Fibroblast of skin of scalp (primary cell): ENCODE measurements at regions not wholly inside any gene's neighbourhood (a gene's known extent, or its start where the extent isn't known, plus 50 kb on each side); places are given as distances from the start of the nearest gene placed in this dataset.

Source experiments
- DNase-seq: peaks from one replicate; pipeline ENCODE4 v3.0.0-alpha.2; 2013

DNA sequence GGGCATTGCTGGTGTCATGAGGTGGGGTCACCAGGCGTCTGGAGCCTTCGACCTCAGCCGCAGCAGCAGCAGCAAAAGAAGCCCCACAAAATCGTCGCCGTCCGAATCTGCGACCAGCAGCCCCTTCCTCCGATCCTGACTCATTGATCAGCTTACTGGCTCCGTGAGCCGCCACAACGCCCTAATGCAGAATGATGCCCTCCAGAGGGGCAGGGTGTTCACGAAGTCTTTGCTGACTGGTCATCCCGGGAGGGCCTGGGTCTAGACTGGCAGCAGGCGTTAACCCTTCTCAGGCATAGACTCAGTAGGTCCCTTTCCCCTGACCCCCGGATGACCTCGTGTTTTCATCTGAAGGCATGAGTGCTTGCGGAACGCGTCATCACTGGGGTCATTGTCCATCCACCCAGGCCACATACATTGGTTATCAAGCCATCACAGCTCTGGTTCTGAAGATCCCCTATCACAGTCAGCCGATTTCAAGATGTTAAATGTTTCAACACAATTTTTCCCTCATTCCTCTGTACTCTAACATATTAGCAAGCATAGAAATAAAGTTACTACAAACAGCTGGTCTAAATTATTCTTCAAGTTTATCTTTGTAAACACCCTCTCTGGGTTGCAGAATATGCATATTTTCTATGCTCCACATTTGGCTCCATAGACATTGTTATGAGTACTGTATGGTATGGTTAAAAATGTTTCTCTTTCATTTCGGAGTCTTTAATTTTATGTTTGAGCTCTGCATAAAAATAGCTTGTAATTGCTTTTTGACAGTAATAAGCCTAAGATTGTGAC lies 83.3 kb upstream of the SALL3 start:
- DNase-seq, result no peak

GRCh38 chr18:78898066-78898465 lies 81.6 kb upstream of the SALL3 start:
- no peak for DNase-seq

GRCh38 chr18:78898635-78899034 lies 81.0 kb upstream of the SALL3 start:
- DNase-seq, result no peak

GRCh38 chr18:78899241-78899640 lies 80.4 kb upstream of the SALL3 start:
- DNase-seq, result no peak

GRCh38 chr18:78900938-78901909 lies 78.4 kb upstream of the SALL3 start:
- DNase-seq, result no peak

- DNase-seq, result no peak
Measured at GRCh38 chr18:78901923-78902794, 77.5 kb upstream of the SALL3 start.

GRCh38 chr18:78902795-78903435 lies 76.7 kb upstream of the SALL3 start:
- DNase-seq, result no peak

DNA sequence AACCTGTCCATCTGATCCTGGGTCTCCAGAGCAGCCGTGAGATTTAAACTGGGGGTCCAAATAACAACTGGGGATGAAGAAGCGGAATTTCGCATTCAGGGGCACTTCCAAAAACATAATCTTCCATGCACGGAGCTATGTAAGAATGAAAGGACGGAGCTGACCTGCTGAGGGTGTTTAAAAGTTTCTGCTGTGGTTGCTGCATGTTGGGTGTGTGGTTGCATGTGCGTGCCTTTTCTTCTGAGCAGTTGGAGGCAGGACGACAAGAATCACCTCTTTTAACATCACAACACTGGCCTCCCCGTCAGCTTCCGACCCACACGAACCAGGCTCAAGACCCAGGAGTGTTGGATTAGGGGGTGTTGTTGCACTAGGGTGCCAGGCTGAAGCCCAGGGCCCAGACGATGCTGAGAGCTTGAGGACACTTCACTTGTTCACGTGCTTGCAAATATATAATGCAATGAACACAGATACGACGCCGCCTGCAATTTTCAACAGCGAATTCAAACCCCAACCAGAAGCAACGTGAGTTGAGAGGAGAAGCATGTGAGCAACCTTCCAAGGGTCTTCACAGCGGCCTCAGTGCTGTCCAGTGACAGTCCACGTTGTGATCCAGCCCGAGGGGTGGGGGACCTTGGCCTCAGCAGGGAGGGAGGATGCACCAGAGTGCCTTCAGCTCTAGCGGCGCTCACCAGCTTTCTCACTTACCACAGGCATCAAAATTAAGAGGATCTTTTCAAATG lies 76.0 kb upstream of the SALL3 start:
- no peak for DNase-seq

GRCh38 chr18:78904179-78904531 lies 75.5 kb upstream of the SALL3 start:
- DNase-seq, result no peak

DNA sequence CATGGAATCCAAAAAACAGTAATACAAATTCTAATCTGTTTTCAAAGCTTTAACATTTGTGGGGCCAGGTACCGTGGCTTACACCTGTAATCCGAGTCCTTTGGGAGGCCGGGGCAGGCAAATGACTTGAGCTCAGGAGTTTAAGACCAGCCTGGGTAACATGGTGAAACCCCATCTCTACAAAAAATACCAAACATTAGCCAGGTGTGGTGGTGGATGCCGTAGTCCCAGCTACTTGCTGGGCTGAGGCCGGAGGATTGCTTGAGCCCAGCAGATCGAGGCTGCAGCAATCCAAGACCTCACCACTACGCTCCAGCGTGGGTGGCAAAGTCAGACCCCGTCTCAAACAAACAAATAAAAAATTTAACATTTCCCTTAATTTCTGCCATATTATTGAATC lies 74.3 kb upstream of the SALL3 start:
- DNase-seq, result no peak

DNA sequence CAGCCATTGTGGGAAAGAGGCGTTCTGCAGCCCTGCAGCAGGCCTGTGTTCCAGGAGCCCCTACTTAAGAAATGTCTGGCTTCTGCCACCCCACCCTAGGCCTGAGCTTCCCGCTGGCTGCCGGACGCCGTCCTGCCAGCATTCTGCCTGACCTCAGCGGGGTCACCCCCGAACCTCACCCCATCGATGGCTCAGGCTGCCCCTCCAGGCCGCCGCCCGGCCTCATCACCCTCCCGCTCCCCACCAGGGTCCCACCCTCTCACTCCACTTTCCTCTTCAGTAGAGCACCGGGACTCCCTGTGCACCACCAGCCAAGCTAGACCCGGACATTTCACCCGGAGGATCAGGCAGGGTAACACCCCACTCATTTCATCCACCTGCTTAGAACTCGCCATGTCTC lies 73.6 kb upstream of the SALL3 start:
- no peak for DNase-seq

GRCh38 chr18:78908462-78909260 lies 71.0 kb upstream of the SALL3 start:
- DNase-seq, result no peak

DNA sequence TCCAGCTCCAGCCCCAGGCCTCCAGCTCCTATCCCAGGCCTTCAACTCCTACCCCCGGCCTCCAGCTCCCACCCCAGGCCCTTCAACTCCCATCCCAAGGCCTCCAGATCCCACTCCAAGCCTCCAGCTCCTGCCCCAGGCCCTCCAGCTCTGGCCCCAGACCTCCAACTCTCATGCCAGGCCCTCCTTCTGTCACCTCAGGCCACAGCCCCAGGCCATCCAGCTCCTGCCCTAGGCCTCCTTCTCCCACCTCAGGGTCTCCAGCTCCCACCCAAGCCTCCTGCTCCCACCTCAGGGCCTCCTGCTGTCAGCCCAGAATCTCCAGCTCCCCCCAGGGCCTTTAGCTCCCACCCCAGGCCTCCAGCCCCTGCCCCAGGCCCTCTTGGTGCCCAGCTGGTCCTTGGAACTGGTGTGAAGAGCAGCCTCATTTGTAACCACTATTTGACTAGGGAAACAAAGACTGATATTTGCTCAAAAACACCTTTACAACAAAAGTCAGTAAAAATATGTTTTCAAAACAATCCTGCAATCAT lies 67.8 kb upstream of the SALL3 start:
- DNase-seq, result no peak

DNA sequence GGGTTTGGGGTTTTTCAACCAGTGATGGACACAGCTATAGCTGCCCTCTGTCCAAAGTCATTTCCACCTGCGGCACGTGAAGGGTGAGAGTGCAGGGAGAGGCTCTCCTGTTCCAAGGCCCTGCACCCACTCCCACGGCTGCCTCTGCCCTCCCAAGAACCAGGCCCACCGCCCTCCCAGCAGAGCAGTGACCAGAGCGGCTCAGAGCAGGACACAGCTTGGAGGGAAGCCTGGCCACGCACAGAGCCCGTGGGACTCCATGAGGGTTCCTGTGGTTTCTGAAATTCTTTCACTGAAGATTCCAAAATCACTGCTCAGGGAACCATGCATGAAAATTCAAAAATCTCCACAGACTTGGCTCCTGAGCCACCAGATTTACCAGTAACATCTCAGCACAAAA lies 67.3 kb upstream of the SALL3 start:
- DNase-seq, result no peak

DNA sequence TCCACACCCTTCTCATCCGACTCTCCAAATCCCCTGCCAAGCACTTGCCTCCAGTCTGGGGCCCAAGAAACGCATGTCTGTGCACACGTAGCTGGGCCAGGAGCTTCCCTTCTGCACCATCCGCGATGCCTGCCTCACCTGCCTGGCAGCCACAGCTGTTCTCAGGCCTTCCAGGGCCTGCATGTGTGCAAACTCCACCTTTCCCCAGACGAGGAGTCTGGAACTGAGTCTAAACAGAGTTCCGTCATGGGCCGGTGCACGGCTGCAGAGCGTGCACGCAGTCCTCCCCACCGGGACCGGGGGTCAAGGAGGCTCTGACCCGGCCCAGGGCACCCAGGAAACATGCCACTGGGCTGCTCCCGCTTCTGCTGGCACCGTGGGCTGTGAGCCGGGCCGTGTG lies 66.8 kb upstream of the SALL3 start:
- DNase-seq, result no peak

DNA sequence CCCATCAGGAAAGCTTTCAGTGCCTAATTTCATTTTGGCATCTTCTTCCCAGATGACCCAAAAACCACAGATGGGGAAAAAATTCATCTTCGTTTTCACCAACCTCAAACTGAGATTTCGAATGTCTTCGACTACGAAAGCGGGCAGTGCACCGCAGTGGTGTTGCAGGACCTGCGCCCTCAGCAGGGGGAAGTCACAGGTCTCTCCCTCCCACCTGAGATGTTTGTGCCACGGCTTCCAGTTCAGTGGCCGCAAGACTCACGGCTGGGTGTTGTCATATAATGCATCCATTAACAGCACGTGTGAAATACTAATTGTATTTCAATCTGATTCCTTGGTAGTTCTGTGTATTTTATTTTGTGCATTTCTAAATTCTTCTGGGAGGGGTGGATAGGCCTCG lies 66.2 kb upstream of the SALL3 start:
- DNase-seq, result no peak

DNA sequence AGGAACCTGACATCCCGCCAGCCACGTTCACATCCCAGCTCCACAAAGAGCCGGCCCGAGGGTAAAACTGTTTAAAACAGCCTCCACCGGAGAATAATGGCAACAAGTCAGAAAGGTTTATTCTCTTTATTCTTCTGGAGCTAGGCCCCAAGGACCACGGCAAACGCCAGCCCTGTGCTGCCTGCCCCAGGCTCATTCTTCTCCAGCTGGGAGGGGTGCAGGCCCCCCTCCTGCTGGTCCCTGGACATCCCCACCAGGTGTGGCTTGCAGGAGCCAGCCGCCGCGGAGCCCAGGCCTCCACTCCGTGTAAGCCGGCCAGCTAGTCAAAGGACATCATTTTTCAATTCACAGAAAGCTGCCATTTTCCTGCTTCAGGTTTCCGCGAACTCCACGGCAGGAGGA lies 65.8 kb upstream of the SALL3 start:
- no peak for DNase-seq

DNA sequence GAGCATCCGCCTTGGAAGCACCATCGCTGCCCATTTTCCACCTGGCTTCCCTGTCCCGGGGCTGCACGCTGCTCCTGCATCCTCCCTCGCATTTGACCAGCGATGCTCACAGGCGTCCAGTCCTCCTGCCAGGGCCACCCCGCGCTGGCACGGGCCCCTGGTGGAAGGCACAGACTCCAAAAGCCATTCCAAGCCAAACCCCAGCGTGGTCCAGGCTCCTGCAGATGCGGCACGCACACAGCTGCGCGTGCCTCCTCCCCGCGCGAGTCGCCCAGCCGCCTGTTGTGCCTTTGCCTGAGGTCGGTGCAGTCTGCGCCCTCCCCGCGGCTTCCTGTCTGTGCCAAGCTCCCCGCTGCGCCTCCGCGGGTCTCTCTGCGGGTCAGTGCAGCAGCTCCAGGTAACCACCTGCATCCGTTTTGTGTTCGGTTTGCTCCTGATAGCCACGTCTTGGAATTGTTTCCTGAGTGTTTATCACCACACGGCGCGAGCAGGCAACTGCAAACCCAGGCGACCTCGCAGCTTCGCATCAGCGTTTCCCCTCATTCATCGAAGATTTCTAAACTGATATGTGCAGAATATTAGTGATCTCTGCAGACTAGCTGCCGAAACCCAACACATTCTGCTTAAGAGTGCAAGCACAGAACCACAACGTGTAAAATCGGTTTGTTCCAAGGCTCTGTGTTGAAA lies 65.2 kb upstream of the SALL3 start:
- DNase-seq, result no peak

DNA sequence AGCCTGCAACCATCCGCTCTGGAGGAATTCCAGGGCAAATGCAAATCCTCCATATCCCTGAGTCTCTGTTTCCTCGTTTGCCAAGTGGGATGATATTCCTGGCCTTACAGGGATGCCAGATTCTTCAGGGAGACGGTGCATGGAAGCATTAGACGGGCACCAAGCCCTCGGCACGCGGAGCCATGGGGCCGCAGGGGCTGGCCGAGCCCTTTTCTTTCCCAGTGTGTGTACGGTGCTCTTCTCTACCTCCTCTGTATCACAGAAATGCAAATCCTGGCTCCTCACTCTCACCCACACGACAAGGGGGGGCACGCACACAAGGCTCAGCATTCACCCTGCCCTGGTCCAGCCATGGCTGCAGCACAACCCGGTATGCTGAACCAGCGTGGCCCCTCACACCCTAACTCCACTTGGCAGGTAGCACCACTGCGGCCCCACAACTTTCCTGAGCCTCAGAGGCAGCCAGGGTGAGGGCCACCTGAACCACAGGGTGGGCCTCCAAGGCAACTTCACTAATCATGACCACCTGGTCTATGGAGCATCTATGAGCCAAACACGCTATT lies 64.1 kb upstream of the SALL3 start:
- no peak for DNase-seq
